ENCODE measurements at regions not wholly inside any gene's neighbourhood (a gene's known extent, or its start where the extent isn't known, plus 50 kb on each side); places are given as distances from the start of the nearest gene placed in this dataset.

GRCh38 chr2:64326578-64327050 is 127.3 kb upstream of the LGALSL start:
- Histone ChIP-seq H3K27ac (peak overlapping the region in 2 of 4 donors; percentile 25 to 73), H3K27me3 (no peaks in the 10 kb centered on the region), H3K36me3 (no peaks in the 10 kb centered on the region), H3K4me3 (no peak overlapping the region), H3K9me3 (no peaks in the 10 kb centered on the region), H3K4me1 (peaks cover 0 to 18% (median 16%) of the 10 kb centered on the region in 4 donors)
- TF ChIP-seq POLR2A (IDR thresholded peaks at IDR 0.05), result no peak
- no peak for TF ChIP-seq CTCF (IDR thresholded peaks at IDR 0.05)
- no peak for DNase-seq

GRCh38 chr2:64327129-64327509 is 126.8 kb upstream of the LGALSL start:
- no peak for DNase-seq
- no peaks in the 10 kb centered on the region for H3K36me3 ChIP-seq
- peak overlapping the region; percentile 45 to 73 (median 70) for H3K27ac ChIP-seq
- peak overlapping the region in 3 of 4 donors; percentile 7 to 31 (median 24) for H3K4me3 ChIP-seq
- no peaks in the 10 kb centered on the region for H3K9me3 ChIP-seq
- H3K27me3 ChIP-seq, result no peaks in the 10 kb centered on the region
- no peak for TF ChIP-seq CTCF (IDR thresholded peaks at IDR 0.05)
- TF ChIP-seq POLR2A (IDR thresholded peaks at IDR 0.05), result no peak
- peaks cover 0 to 18% (median 16%) of the 10 kb centered on the region in 4 donors for H3K4me1 ChIP-seq

- no peaks in the 10 kb centered on the region for H3K27me3 ChIP-seq
- peak overlapping the region; percentile 45 to 73 (median 70) for H3K27ac ChIP-seq
- peak overlapping the region in 3 of 4 donors; percentile 7 to 31 (median 24) for H3K4me3 ChIP-seq
- H3K4me1 ChIP-seq, result peaks cover 0 to 18% (median 16%) of the 10 kb centered on the region in 4 donors
- peak in 2 of 3 donors; percentile 58 to 64 for DNase-seq
- no peaks in the 10 kb centered on the region for H3K36me3 ChIP-seq
- TF ChIP-seq POLR2A (IDR thresholded peaks at IDR 0.05) (no peak), CTCF (IDR thresholded peaks at IDR 0.05) (peak; percentile 11 to 51 (median 38))
- no peaks in the 10 kb centered on the region for H3K9me3 ChIP-seq
These were observed 126.2 kb upstream of the LGALSL start for GRCh38 chr2:64327510-64328414.

GRCh38 chr2:64328415-64328722 is 125.6 kb upstream of the LGALSL start:
- H3K4me3 ChIP-seq, result no peak overlapping the region
- no peak for DNase-seq
- peak overlapping the region; percentile 45 to 73 (median 70) for H3K27ac ChIP-seq
- TF ChIP-seq POLR2A (IDR thresholded peaks at IDR 0.05), result no peak
- no peak for TF ChIP-seq CTCF (IDR thresholded peaks at IDR 0.05)
- H3K4me1 ChIP-seq, result peaks cover 0 to 18% (median 16%) of the 10 kb centered on the region in 4 donors
- no peaks in the 10 kb centered on the region for H3K9me3 ChIP-seq
- H3K36me3 ChIP-seq, result no peaks in the 10 kb centered on the region
- H3K27me3 ChIP-seq, result no peaks in the 10 kb centered on the region

GRCh38 chr2:64328756-64329155 is 125.2 kb upstream of the LGALSL start:
- H3K27me3 ChIP-seq, result no peaks in the 10 kb centered on the region
- no peak overlapping the region for H3K27ac ChIP-seq
- no peak for DNase-seq
- H3K4me1 ChIP-seq, result peaks cover 0 to 18% (median 16%) of the 10 kb centered on the region in 4 donors
- no peaks in the 10 kb centered on the region for H3K9me3 ChIP-seq
- H3K36me3 ChIP-seq, result no peaks in the 10 kb centered on the region
- no peak overlapping the region for H3K4me3 ChIP-seq
- TF ChIP-seq CTCF (IDR thresholded peaks at IDR 0.05), result no peak
- TF ChIP-seq POLR2A (IDR thresholded peaks at IDR 0.05), result no peak

Measured in Peyer's patch (tissue), 4 donors.